DND-41 (cell line): ENCODE measurements at regions not wholly inside any gene's neighbourhood (a gene's known extent, or its start where the extent isn't known, plus 50 kb on each side); places are given as distances from the start of the nearest gene placed in this dataset.

Source experiments
- ATAC-seq: fragments of 200-7000 bp; cut with Tn5 transposase; 3 replicates; pipeline ENCODE4 v1.9.1; 2021; ENCODE audit warnings: low read depth; ENCODE audit not compliant: insufficient read depth
- DNase-seq: peaks from one replicate; pipeline ENCODE4 v3.0.0-alpha.2; 2020
- H2AFZ ChIP-seq: 2 replicates; pipeline ENCODE4 v1.6.0; 2012; ENCODE audit warnings: low read depth, low read length
- H3K27ac ChIP-seq: 2 replicates; pipeline ENCODE4 v1.5.1; 2012; ENCODE audit warnings: low read length, inconsistent platforms
- H3K27me3 ChIP-seq: fragments of 200-600 bp; sonication (generic); 2 replicates; pipeline ENCODE4 v1.6.0; 2012; ENCODE audit warnings: low read length, mild to moderate bottlenecking, inconsistent platforms; ENCODE audit not compliant: insufficient read depth, poor library complexity
- H3K36me3 ChIP-seq: 2 replicates; pipeline ENCODE4 v1.5.1; 2012; ENCODE audit warnings: low read length, inconsistent platforms; ENCODE audit not compliant: insufficient read depth
- H3K4me1 ChIP-seq: 2 replicates; pipeline ENCODE4 v1.5.1; 2012; ENCODE audit warnings: mild to moderate bottlenecking, low read length; ENCODE audit not compliant: insufficient read depth
- H3K4me2 ChIP-seq: 2 replicates; pipeline ENCODE4 v1.6.0; 2012; ENCODE audit warnings: mild to moderate bottlenecking, moderate library complexity, low read length, inconsistent platforms; ENCODE audit not compliant: insufficient read depth
- H3K4me3 ChIP-seq, 2 experiments: fragments of 200-600 bp in 1 of 2; shearing (Covaris generic) in 1 of 2; 2 replicates each; pipeline ENCODE4 v1.5.1; 2012 to 2016; ENCODE audit warnings: inconsistent platforms in 2 of 2, low read length in 2 of 2, mild to moderate bottlenecking in 2 of 2, low read depth in 1 of 2, moderate library complexity in 1 of 2
- H3K79me2 ChIP-seq: 2 replicates; pipeline ENCODE4 v1.6.0; 2012; ENCODE audit warnings: low read length, inconsistent platforms; ENCODE audit not compliant: insufficient read depth
- H3K9ac ChIP-seq: 2 replicates; pipeline ENCODE4 v1.6.0; 2012; ENCODE audit warnings: low read depth, mild to moderate bottlenecking, inconsistent platforms, low read length, moderate library complexity
- H3K9me3 ChIP-seq: 2 replicates; pipeline ENCODE4 v1.5.1; 2012; ENCODE audit warnings: low read length, moderate library complexity, mild to moderate bottlenecking, inconsistent platforms; ENCODE audit not compliant: insufficient read depth, severe bottlenecking
- H4K20me1 ChIP-seq: 2 replicates; pipeline ENCODE4 v1.6.0; 2012; ENCODE audit warnings: low read length; ENCODE audit not compliant: insufficient read depth
- CTCF ChIP-seq: IDR thresholded peaks from 2 replicates; pipeline ENCODE4 v1.5.1; 2012; ENCODE audit warnings: borderline replicate concordance, low read length, moderate library complexity, mild to moderate bottlenecking; ENCODE audit not compliant: poor library complexity, severe bottlenecking; ENCODE audit errors: extremely low read depth
- EZH2 ChIP-seq: IDR thresholded peaks from 3 replicates; pipeline ENCODE4 v1.6.1; 2012; ENCODE audit warnings: borderline replicate concordance, low read depth, mild to moderate bottlenecking, moderate library complexity, low read length, inconsistent platforms; ENCODE audit not compliant: severe bottlenecking

GRCh38 chr16:60564588-60564987 lies 1471.7 kb downstream of the CDH8 start:
- Histone ChIP-seq H2AFZ (no peak overlapping the region), H3K9ac (no peak overlapping the region), H3K4me1 (no peaks in the 10 kb centered on the region), H3K79me2 (no peaks in the 10 kb centered on the region), H3K27ac (no peak overlapping the region), H3K4me3 (no peak overlapping the region), H3K27me3 (no peaks in the 10 kb centered on the region), H3K9me3 (no peaks in the 10 kb centered on the region), H4K20me1 (no peaks in the 10 kb centered on the region), H3K36me3 (no peaks in the 10 kb centered on the region), H3K4me2 (no peak overlapping the region)
- ATAC-seq: no peak
- no peak for TF ChIP-seq CTCF
- no peak for TF ChIP-seq EZH2
- no peak for DNase-seq

GRCh38 chr16:60563166-60563565 lies 1473.1 kb downstream of the CDH8 start:
- no peaks in the 10 kb centered on the region for H3K36me3 ChIP-seq
- no peaks in the 10 kb centered on the region for H3K79me2 ChIP-seq
- no peaks in the 10 kb centered on the region for H3K27me3 ChIP-seq
- DNase-seq (no peak), ATAC-seq (no peak)
- H3K9ac ChIP-seq: no peak overlapping the region
- H3K4me2 ChIP-seq: no peak overlapping the region
- no peak overlapping the region for H3K27ac ChIP-seq
- H3K4me3 ChIP-seq: no peak overlapping the region
- H2AFZ ChIP-seq: no peak overlapping the region
- no peaks in the 10 kb centered on the region for H3K4me1 ChIP-seq
- H4K20me1 ChIP-seq: no peaks in the 10 kb centered on the region
- H3K9me3 ChIP-seq: no peaks in the 10 kb centered on the region
- TF ChIP-seq EZH2 (no peak), CTCF (no peak)

- Histone ChIP-seq H3K27ac (no peak overlapping the region), H3K4me2 (no peak overlapping the region), H3K79me2 (no peaks in the 10 kb centered on the region), H3K4me3 (no peak overlapping the region), H2AFZ (no peak overlapping the region), H4K20me1 (no peaks in the 10 kb centered on the region), H3K9me3 (no peaks in the 10 kb centered on the region), H3K27me3 (no peaks in the 10 kb centered on the region), H3K4me1 (no peaks in the 10 kb centered on the region), H3K36me3 (no peaks in the 10 kb centered on the region), H3K9ac (no peak overlapping the region)
- TF ChIP-seq CTCF: no peak
- no peak for TF ChIP-seq EZH2
- no peak for DNase-seq
- ATAC-seq: no peak
These were observed 1477.3 kb downstream of the CDH8 start for GRCh38 chr16:60558936-60559335.
